GM23248 (cell line): ENCODE measurements at regions not wholly inside any gene's neighbourhood (a gene's known extent, or its start where the extent isn't known, plus 50 kb on each side); places are given as distances from the start of the nearest gene placed in this dataset.

ENCODE experiments used
- EZH2 ChIP-seq: fragments of 200-600 bp; sonication (generic); IDR thresholded peaks from 2 replicates; pipeline ENCODE4 v1.6.1; 2018; ENCODE audit warnings: antibody characterized with exemption, mild to moderate bottlenecking; ENCODE audit not compliant: insufficient read depth, poor library complexity, severe bottlenecking
- EZH2phosphoT487 ChIP-seq: fragments of 200-600 bp; sonication (generic); IDR thresholded peaks from 2 replicates; pipeline ENCODE4 v1.6.1; 2018; ENCODE audit warnings: antibody characterized with exemption, moderate library complexity, mild to moderate bottlenecking, low read depth; ENCODE audit not compliant: insufficient read depth

DNA sequence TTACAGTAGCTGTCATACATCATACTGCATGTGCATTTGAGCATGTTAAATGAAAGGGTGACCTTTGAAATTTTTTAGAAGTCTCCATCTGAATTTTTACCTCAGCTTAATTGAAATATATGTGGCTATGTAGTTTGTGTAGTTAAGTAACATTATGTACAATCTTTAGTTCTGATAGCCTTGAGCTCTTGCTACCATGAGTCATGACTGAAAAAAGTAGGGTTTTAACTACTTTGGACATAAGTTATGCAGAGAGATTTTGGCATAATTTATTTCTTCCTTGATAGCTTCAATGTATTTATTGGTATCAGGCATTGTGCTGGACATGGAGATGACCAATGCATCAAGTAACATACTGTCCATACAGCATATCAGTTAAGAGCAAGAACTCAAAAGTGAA lies 376.5 kb upstream of the ZNF717 start:
- TF ChIP-seq EZH2 (no peak), EZH2phosphoT487 (no peak)
